GM19455 (cell line): ENCODE measurements at regions not wholly inside any gene's neighbourhood (a gene's known extent, or its start where the extent isn't known, plus 50 kb on each side); places are given as distances from the start of the nearest gene placed in this dataset.
A peak's percentile ranks its signal among the peaks of the same experiment; 100 is the strongest.

ENCODE experiments used
- ATAC-seq: cut with Tn5 transposase; IDR thresholded peaks from one replicate; pipeline ENCODE4 v1.9.1; 2021; ENCODE audit not compliant: unreplicated experiment

DNA sequence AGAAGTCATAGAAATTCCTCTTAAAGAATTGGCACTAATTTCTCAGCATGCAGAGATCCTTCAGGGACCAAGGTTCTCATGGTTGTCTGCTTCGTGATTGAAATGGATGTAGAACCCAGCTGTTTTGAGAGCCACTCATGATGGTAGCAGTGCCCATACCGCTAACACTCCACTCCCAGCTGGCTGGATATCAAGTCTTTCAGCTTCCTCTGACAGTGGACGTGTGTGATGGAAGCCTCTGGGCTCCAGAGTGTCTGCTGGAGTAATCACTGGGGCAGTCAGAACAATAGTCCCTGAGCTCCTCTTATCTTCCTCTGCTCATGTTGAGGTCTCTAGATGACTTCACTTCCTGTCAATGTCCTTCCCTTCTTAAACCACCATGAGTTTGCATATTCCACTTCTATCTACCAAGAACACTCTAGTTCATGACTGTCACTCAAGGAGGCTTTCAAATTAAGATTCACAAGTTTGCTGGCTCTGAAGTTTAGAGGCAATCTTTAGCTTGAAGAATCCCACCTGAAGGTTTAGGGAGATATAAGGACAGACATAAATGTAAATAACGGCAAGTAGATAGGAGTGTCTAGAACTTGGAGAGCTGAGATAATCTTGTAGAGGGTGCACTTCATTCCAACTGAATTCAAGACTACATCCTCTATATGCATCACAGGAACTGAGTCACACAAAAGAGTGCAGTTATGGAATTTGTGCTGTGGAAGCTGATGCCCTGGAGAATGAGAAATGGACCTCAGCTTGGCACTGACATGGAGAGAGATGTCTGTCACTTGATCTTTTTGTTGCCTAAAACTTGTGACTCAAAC is 64.5 kb upstream of the WDR1 start:
- ATAC-seq: peak; percentile 87

GRCh38 chr4:10180603-10180926 is 64.0 kb upstream of the WDR1 start:
- ATAC-seq: no peak

GRCh38 chr4:10179957-10180602 is 63.5 kb upstream of the WDR1 start:
- no peak for ATAC-seq

DNA sequence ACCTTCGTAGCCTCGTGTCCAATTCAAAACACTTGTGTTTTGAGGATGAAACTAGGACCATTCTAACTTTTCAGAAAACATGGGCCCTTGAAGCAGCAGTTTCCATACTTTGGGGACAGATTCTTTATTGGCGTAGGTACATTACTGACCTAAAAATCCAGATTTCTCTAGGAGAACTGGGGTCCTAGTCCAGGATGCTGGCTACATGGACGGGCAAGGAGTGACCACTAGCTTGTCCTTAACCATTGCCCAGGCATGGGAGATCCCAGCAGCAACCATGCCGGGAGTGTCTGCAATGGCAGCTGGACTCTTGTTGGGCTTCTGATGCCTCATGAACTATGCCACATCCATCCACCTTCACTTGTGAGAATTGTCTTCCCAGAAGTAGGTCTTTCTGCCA is 62.2 kb upstream of the WDR1 start:
- no peak for ATAC-seq

- ATAC-seq: no peak
Measured at GRCh38 chr4:10175626-10176025, 59.0 kb upstream of the WDR1 start.

DNA sequence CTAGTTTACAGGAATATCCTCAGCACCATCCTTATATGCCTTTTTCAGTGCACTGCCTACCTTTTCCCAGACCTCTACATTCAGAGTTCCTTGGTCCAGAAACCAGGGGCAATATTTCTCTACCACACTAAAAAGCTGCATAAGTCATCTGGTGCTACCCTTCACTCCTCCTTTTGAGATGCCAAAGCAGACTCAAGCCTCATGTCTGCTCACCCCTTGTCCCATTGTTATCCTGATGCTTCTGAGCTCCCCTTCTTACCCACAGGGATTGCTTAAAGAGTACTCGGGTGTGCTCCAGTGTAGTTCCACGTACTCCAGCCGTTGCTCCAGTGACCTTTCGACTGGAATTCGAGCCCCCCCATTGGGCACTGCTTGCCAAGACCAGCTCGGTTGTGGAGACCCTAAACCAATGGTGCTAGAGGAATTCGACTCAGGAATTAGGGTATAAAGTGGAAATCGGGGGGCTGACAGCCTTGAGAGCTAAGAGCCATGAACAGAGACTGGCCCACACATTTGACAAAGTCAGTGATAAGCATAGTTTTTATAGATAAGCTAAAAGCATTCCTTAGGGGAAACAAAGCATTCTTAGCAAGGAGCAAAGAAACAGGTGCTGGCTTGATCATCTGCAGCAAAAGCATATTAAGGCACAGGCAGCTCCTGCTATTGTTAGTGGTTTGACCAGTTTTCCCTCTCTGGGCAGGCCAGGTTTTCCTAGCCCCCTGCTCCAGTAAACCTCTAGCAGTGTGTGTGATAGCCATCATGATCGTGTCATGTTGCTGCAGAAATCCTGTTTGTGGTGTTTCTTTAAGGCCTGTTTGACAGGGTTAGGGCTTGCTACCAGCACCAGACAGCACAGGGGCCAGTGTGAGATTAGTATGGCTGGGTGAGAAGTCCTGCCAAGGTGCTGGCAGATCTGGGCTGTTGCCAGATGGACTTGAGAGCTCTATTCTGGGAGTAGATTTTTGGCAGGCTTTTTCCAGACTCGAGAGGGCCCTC is 57.5 kb upstream of the WDR1 start:
- ATAC-seq: no peak

DNA sequence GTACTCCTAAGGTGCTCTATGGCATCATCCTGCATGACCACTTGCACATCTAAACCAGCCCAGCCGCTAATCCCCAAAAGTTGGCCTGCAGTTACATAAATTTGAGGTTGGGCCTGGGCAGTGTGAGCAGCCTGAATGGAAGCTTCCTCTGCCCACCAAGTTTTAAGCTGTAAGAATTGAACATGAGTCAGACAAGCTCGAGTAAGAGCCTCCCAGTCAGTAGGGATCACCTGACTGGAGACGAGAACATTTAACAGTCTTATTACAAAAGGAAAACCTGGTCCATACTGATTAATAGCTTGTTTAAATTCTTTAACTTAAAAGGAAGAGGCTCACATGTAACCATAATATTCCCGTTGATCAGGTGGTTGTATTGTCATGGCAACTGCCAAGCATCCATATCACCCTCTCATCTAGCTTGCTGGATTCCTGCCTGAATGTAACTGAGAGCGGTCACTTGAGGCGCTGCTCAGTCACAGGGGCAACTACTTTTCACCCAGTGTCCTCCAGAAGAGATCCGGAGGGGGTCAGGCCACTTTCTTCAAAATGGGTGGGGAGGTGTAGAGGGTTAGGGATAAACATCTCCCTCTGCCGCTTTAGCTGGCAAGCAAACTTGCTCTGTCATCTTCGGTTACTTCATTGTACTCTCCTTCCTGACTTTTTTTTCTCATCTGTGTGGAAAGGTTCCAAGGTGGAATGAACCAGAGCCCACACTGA is 56.6 kb upstream of the WDR1 start:
- ATAC-seq: no peak

GRCh38 chr4:10172278-10172921 is 55.8 kb upstream of the WDR1 start:
- no peak for ATAC-seq

- ATAC-seq: no peak
Measured at GRCh38 chr4:10171055-10171454, 54.5 kb upstream of the WDR1 start.

DNA sequence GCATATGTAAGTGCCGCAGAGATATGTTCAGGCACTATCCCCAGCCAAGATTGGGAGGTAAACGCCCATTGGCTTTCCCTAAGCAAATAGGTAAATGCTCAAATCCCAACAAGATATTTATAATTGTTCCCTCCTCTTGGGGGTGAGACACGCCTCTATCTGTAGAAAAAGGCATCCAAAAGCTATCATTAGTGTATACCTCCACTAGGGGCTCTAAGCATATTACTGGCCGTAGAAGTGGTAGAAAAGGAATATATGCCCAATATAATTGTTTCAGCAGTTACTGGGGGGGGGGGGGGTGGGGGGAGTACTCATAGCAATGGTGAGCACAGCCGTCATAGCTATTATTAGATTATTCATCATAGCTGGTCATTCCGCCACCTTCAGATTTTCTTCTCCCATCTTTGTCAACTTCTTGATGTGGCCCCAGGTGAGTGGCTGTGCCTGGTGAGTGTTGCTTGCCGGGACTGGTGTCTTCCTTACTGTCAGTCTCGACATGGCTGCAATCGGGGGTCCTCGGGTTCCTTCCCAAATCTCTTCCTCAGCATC is 53.3 kb upstream of the WDR1 start:
- ATAC-seq: no peak

GRCh38 chr4:10168151-10168550 is 51.6 kb upstream of the WDR1 start:
- no peak for ATAC-seq

DNA sequence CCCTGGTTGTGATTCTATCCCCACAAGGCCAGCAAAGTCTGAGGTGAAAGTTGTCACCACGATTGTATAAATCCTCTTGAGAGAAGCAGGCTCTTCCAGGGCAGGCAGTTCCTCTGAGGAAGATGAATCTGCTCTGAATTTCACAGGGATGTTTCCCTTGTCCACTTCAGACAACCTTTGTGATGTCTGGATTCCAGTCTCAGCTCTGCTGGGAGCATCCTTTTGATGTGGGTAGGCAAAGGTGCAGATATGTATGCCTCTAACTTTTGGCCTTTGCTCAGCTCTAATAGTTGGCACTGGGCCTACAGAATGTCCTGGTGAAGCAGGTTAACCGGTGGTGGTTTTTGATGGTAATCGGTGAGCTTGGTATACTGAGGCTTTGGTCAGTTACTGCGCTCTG is 50.6 kb upstream of the WDR1 start:
- no peak for ATAC-seq
